IPS-11a (cell line): ENCODE measurements at regions not wholly inside any gene's neighbourhood (a gene's known extent, or its start where the extent isn't known, plus 50 kb on each side); places are given as distances from the start of the nearest gene placed in this dataset.

Experiments used
- H3K4me3 ChIP-seq: one replicate; pipeline ENCODE4 v1.5.1; 2013; ENCODE audit warnings: low read depth, low read length, control low read depth

GRCh38 chr10:21264271-21264670 is 261.2 kb downstream of the SKIDA1 start:
- no peak overlapping the region for H3K4me3 ChIP-seq

GRCh38 chr10:21263839-21264238 is 261.6 kb downstream of the SKIDA1 start:
- no peak overlapping the region for H3K4me3 ChIP-seq

GRCh38 chr10:21263263-21263803 is 262.1 kb downstream of the SKIDA1 start:
- H3K4me3 ChIP-seq = no peak overlapping the region

- H3K4me3 ChIP-seq = no peak overlapping the region
These were observed 263.6 kb downstream of the SKIDA1 start for GRCh38 chr10:21261842-21262294.

GRCh38 chr10:21260506-21261149 is 264.9 kb downstream of the SKIDA1 start:
- H3K4me3 ChIP-seq = no peak overlapping the region

GRCh38 chr10:21260066-21260465 is 265.4 kb downstream of the SKIDA1 start:
- H3K4me3 ChIP-seq = no peak overlapping the region

- no peak overlapping the region for H3K4me3 ChIP-seq
These were observed 267.6 kb downstream of the SKIDA1 start for GRCh38 chr10:21257919-21258318.

GRCh38 chr10:21257191-21257590 is 268.3 kb downstream of the SKIDA1 start:
- no peak overlapping the region for H3K4me3 ChIP-seq

- no peak overlapping the region for H3K4me3 ChIP-seq
These were observed 276.0 kb downstream of the SKIDA1 start for GRCh38 chr10:21249435-21249834.

GRCh38 chr10:21247592-21247991 is 277.9 kb downstream of the SKIDA1 start:
- no peak overlapping the region for H3K4me3 ChIP-seq

- no peak overlapping the region for H3K4me3 ChIP-seq
These were observed 279.3 kb downstream of the SKIDA1 start for GRCh38 chr10:21246178-21246577.

GRCh38 chr10:21243748-21244257 is 281.7 kb downstream of the SKIDA1 start:
- H3K4me3 ChIP-seq = no peak overlapping the region

- no peak overlapping the region for H3K4me3 ChIP-seq
These were observed 282.6 kb downstream of the SKIDA1 start for GRCh38 chr10:21242915-21243314.

- no peak overlapping the region for H3K4me3 ChIP-seq
These were observed 286.8 kb downstream of the SKIDA1 start for GRCh38 chr10:21238717-21239116.

GRCh38 chr10:21238044-21238443 is 287.4 kb downstream of the SKIDA1 start:
- no peak overlapping the region for H3K4me3 ChIP-seq

GRCh38 chr10:21234761-21235160 is 290.7 kb downstream of the SKIDA1 start:
- no peak overlapping the region for H3K4me3 ChIP-seq

GRCh38 chr10:21230219-21230618 is 295.3 kb downstream of the SKIDA1 start:
- no peak overlapping the region for H3K4me3 ChIP-seq

GRCh38 chr10:21217748-21218367 is 307.6 kb downstream of the SKIDA1 start:
- H3K4me3 ChIP-seq = no peak overlapping the region

- no peak overlapping the region for H3K4me3 ChIP-seq
These were observed 308.4 kb downstream of the SKIDA1 start for GRCh38 chr10:21217107-21217506.

GRCh38 chr10:21214329-21214728 is 311.2 kb downstream of the SKIDA1 start:
- H3K4me3 ChIP-seq = no peak overlapping the region

- H3K4me3 ChIP-seq = no peak overlapping the region
These were observed 312.1 kb downstream of the SKIDA1 start for GRCh38 chr10:21213381-21213780.

- no peak overlapping the region for H3K4me3 ChIP-seq
These were observed 312.6 kb downstream of the SKIDA1 start for GRCh38 chr10:21212912-21213311.
